Endothelial cell of umbilical vein (primary cell): ENCODE measurements at regions not wholly inside any gene's neighbourhood (a gene's known extent, or its start where the extent isn't known, plus 50 kb on each side); places are given as distances from the start of the nearest gene placed in this dataset.
"Not testable (repeated sequence)": the region's sequence is repeated elsewhere in the genome, so short reads cannot be mapped to it uniquely, and the experiment has no call there.

Experiments used
- BruUV-seq: library from RNA; stranded (reverse); fragments of 400-500 nt; replicated peaks from 2 replicates; lab custom pipeline; 2021; lab: Mats Ljungman, UMichigan
- CTCF ChIA-PET: fragments of 300-600, 350-600 bp; sonication (Branson Sonifier 250); formaldehyde crosslinking; loops from one replicate; lab custom pipeline; 2021; ENCODE audit warnings: antibody characterized with exemption, inconsistent platforms; lab: Charles Lee
- POLR2A ChIA-PET: fragments of 300-600, 350-600 bp; sonication (Branson Sonifier 250); formaldehyde crosslinking; loops from one replicate; lab custom pipeline; 2021; ENCODE audit warnings: antibody characterized with exemption, inconsistent platforms; lab: Charles Lee
- DNase-seq: peaks from one replicate; pipeline ENCODE4 v3.0.0-alpha.2; 2011; ENCODE audit warnings: low read depth, low spot score
- FAIRE-seq: peaks from 2 replicates; lab custom pipeline; 2011; peaks lifted over from hg19 to GRCh38; lab: Jason Lieb, UNC
- H2AFZ ChIP-seq: 2 replicates; pipeline ENCODE4 v1.6.0; 2012; ENCODE audit warnings: low read depth, low read length, control low read depth, inconsistent platforms
- H3K27ac ChIP-seq: 2 replicates; pipeline ENCODE4 v1.5.1; 2011; ENCODE audit warnings: low read depth, mild to moderate bottlenecking, control low read depth, low read length, moderate library complexity; ENCODE audit not compliant: insufficient read depth
- H3K27me3 ChIP-seq, 2 experiments: 2 replicates each; pipeline versions ENCODE4 v1.6.0 to v1.6.1; 2011; ENCODE audit warnings: low read length in 2 of 2, mixed read lengths in 1 of 2; ENCODE audit not compliant: control insufficient read depth in 2 of 2, insufficient read depth in 2 of 2
- H3K36me3 ChIP-seq, 2 experiments: 2 replicates in 1 of 2; 3 replicates in 1 of 2; pipeline ENCODE4 v1.5.1; 2011; ENCODE audit warnings: low read length in 2 of 2, mild to moderate bottlenecking in 1 of 2, moderate library complexity in 1 of 2; ENCODE audit not compliant: control insufficient read depth in 2 of 2, insufficient read depth in 2 of 2; ENCODE audit errors: extremely low read depth in 1 of 2
- H3K4me1 ChIP-seq: 3 replicates; pipeline ENCODE4 v1.5.1; 2011; ENCODE audit warnings: mild to moderate bottlenecking, low read length; ENCODE audit not compliant: control insufficient read depth, insufficient read depth; ENCODE audit errors: extremely low read depth
- H3K4me2 ChIP-seq: 2 replicates; pipeline ENCODE4 v1.6.1; 2011; ENCODE audit warnings: low read length, control low read depth, mixed read lengths; ENCODE audit not compliant: insufficient read depth
- H3K4me3 ChIP-seq, 3 experiments: fragments of 200-600 bp in 1 of 3; sonication (generic), shearing (Covaris generic) in 1 of 3; replicated peaks in 1 of 3; 2 replicates each; pipeline ENCODE4 v1.5.1; 2011 to 2016; ENCODE audit warnings: control low read depth in 3 of 3, low read length in 3 of 3, mild to moderate bottlenecking in 2 of 3, inconsistent platforms in 1 of 3, low read depth in 1 of 3, moderate library complexity in 1 of 3; ENCODE audit not compliant: insufficient read depth in 1 of 3
- H3K79me2 ChIP-seq: 2 replicates; pipeline ENCODE4 v1.6.0; 2012; ENCODE audit warnings: low read length, inconsistent platforms; ENCODE audit not compliant: control insufficient read depth, insufficient read depth
- H3K9ac ChIP-seq: replicated peaks from 2 replicates; pipeline ENCODE3; 2011; ENCODE audit warnings: low read length, control low read depth; ENCODE audit not compliant: insufficient read depth; ENCODE audit errors: extremely low read depth
- H3K9me1 ChIP-seq: replicated peaks from 3 replicates; pipeline ENCODE4 v1.6.0; 2011; ENCODE audit warnings: mild to moderate bottlenecking, low read length; ENCODE audit not compliant: control insufficient read depth, insufficient read depth; ENCODE audit errors: extremely low read depth
- H3K9me3 ChIP-seq: replicated peaks from 2 replicates; pipeline ENCODE4 v1.5.1; 2012; ENCODE audit warnings: low read length, inconsistent platforms; ENCODE audit not compliant: control insufficient read depth, insufficient read depth
- H4K20me1 ChIP-seq: replicated peaks from 2 replicates; pipeline ENCODE3; 2011; ENCODE audit warnings: mild to moderate bottlenecking, low read length; ENCODE audit not compliant: control insufficient read depth, insufficient read depth; ENCODE audit errors: extremely low read depth
- EZH2 ChIP-seq: IDR thresholded peaks from 2 replicates; pipeline ENCODE4 v1.6.1; 2012; ENCODE audit warnings: borderline replicate concordance, low read depth, mild to moderate bottlenecking, moderate library complexity, low read length, inconsistent platforms; ENCODE audit not compliant: severe bottlenecking
- FOS ChIP-seq: IDR thresholded peaks from 2 replicates; pipeline ENCODE4 v1.6.1; 2011; ENCODE audit warnings: mild to moderate bottlenecking, low read length, moderate library complexity, borderline replicate concordance; ENCODE audit not compliant: insufficient read depth
- GATA2 ChIP-seq: IDR thresholded peaks from 2 replicates; pipeline ENCODE4 v1.7.0; 2011; ENCODE audit warnings: low read depth, mild to moderate bottlenecking, moderate library complexity, mixed read lengths, low read length; ENCODE audit not compliant: insufficient read length, insufficient read depth
- JUN ChIP-seq: IDR thresholded peaks from 2 replicates; pipeline ENCODE4 v1.6.1; 2011; ENCODE audit warnings: borderline replicate concordance, low read depth; ENCODE audit not compliant: insufficient read length, insufficient read depth
- MYC ChIP-seq: IDR thresholded peaks from one replicate; pipeline ENCODE4 v1.6.1; 2011; ENCODE audit warnings: mild to moderate bottlenecking, low read depth, low read length
- POLR2A ChIP-seq: IDR thresholded peaks from 2 replicates; pipeline ENCODE4 v1.6.1; 2012; ENCODE audit warnings: low read depth, mild to moderate bottlenecking, control low read depth, low read length
- POLR2AphosphoS5 ChIP-seq: IDR thresholded peaks from 2 replicates; pipeline ENCODE4 v1.6.1; 2012; ENCODE audit warnings: low read depth, mild to moderate bottlenecking, control low read depth, low read length, moderate library complexity; ENCODE audit not compliant: insufficient read depth
- dilution Hi-C: fragments of 300-500 bp; cut with MboI; formaldehyde crosslinking; loops from one replicate; pipeline ENCODE4 v1.15.0; 2019; ENCODE audit warnings: low sequenced_read_pairs; ENCODE audit not compliant: extremely low pct_ligation_motif_present
- intact Hi-C: fragments of 100-400 bp; cut with micrococcal nuclease; formaldehyde crosslinking; loops from one replicate; pipeline ENCODE4 v1.10.0; 2022
- TF ChIP-seq, protein P1 (sequence below), 2 donors: IDR thresholded peaks; 1 replicate in 1 of 2; 2 replicates in 1 of 2; pipeline ENCODE4 v1.5.1; 2011; ENCODE audit warnings: low read length in 2 of 2, mild to moderate bottlenecking in 2 of 2, moderate library complexity in 2 of 2, control low read depth in 1 of 2, inconsistent platforms in 1 of 2, low read depth in 1 of 2; ENCODE audit not compliant: insufficient read depth in 1 of 2; ENCODE audit errors: extremely low read depth in 1 of 2
- TF ChIP-seq, protein P2 (sequence below): IDR thresholded peaks from 2 replicates; pipeline ENCODE4 v1.6.1; 2011; ENCODE audit not compliant: insufficient read depth, insufficient read length

DNA sequence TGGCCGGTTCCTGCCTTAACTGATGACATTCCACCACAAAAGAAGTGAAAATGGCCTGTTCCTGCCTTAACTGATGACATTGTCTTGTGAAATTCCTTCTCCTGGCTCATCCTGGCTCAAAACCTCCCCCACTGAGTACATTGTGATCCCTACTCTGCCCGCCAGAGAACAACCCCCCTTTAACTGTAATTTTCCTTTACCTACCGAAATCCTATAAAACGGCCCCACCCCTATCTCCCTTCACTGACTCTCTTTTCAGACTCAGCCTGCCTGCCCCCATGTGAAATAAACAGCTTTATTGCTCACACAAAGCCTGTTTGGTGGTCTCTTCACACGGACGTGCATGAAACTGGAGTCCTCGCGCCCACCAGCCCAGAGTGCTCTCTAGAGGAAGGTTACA lies 166.5 kb downstream of the ADRA2C start:
- H3K79me2 ChIP-seq, H3K4me2 ChIP-seq, H3K4me1 ChIP-seq, H3K27me3 ChIP-seq, intact Hi-C loops, H4K20me1 ChIP-seq, H3K9me3 ChIP-seq, H3K4me3 ChIP-seq, H3K9me1 ChIP-seq, dilution Hi-C loops, CTCF ChIA-PET, POLR2A ChIA-PET, DNase-seq, H2AFZ ChIP-seq, H3K27ac ChIP-seq, FAIRE-seq, BruUV-seq, H3K36me3 ChIP-seq, H3K9ac ChIP-seq: not testable (repeated sequence)

DNA sequence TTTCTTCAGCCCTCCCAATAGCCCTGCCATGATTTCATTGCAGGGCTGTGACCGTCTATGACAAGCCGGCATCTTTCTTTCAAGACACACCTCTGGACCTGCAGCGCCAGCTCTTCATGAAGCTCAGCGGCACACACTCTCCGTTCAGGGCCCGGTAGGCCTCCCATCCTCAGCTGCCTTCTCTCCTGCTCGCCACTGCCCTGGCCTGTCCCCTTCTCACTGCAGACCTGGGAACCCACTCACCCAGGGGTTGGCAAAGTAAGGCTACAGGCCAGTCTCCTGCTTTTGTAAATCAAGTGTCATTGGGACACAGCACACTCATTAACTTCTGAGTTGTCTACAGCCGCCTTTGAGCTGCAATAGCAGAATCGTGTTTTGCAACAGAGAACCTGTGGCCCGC lies 169.2 kb downstream of the ADRA2C start:
- H3K36me3 ChIP-seq, H3K27ac ChIP-seq, H4K20me1 ChIP-seq, H3K4me3 ChIP-seq, dilution Hi-C loops, H3K9me1 ChIP-seq, H3K9me3 ChIP-seq, H3K4me2 ChIP-seq, DNase-seq, H3K27me3 ChIP-seq, FAIRE-seq, CTCF ChIA-PET, BruUV-seq, H3K9ac ChIP-seq, intact Hi-C loops, H3K4me1 ChIP-seq, POLR2A ChIA-PET, H3K79me2 ChIP-seq, H2AFZ ChIP-seq: not testable (repeated sequence)

DNA sequence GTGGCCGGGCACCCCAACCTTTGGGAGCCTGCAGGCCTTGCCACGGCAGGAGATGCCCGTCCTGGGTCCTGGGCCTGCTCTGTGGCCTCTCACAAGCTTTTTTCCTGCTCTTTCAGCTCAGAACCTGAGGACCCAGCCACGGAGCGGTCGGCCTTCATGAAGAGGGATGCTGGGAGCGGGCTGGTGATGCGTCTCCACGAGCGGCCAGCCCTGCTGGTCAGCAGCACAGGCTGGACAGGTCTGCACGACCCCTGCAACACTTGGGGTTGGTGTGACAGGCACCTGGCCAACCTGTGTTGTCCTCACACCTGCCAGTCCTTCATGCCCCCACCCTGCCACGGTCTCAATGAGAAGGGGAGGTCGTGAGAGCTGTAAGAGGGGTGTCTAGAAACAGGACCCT lies 170.0 kb downstream of the ADRA2C start:
- H3K4me1 ChIP-seq = no peaks in the 10 kb centered on the region
- H3K79me2 ChIP-seq = no peaks in the 10 kb centered on the region
- H2AFZ ChIP-seq = no peak overlapping the region
- no peaks in the 10 kb centered on the region for H3K36me3 ChIP-seq
- H3K4me3 ChIP-seq = no peak overlapping the region
- H4K20me1 ChIP-seq = no peaks in the 10 kb centered on the region
- ChIA-PET CTCF (no interaction called here), POLR2A (no interaction called here)
- dilution Hi-C loops (no loop called here), intact Hi-C loops (no loop called here)
- H3K27ac ChIP-seq = no peak overlapping the region
- no peak for FAIRE-seq
- H3K27me3 ChIP-seq = no peaks in the 10 kb centered on the region
- no peaks in the 10 kb centered on the region for H3K9me3 ChIP-seq
- no peak for DNase-seq
- H3K9ac ChIP-seq = no peak overlapping the region
- H3K9me1 ChIP-seq = no peaks in the 10 kb centered on the region
- no TSS peak for BruUV-seq
- no peak for TF ChIP-seq POLR2AphosphoS5
- no peak for TF ChIP-seq POLR2A
- TF ChIP-seq EZH2 = no peak
- no peak for TF ChIP-seq MYC
- TF ChIP-seq FOS = no peak
- no peak for TF ChIP-seq GATA2
- no peak for TF ChIP-seq JUN
- TF ChIP-seq, protein P1, sequence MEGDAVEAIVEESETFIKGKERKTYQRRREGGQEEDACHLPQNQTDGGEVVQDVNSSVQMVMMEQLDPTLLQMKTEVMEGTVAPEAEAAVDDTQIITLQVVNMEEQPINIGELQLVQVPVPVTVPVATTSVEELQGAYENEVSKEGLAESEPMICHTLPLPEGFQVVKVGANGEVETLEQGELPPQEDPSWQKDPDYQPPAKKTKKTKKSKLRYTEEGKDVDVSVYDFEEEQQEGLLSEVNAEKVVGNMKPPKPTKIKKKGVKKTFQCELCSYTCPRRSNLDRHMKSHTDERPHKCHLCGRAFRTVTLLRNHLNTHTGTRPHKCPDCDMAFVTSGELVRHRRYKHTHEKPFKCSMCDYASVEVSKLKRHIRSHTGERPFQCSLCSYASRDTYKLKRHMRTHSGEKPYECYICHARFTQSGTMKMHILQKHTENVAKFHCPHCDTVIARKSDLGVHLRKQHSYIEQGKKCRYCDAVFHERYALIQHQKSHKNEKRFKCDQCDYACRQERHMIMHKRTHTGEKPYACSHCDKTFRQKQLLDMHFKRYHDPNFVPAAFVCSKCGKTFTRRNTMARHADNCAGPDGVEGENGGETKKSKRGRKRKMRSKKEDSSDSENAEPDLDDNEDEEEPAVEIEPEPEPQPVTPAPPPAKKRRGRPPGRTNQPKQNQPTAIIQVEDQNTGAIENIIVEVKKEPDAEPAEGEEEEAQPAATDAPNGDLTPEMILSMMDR (IDR thresholded peaks at IDR 0.05; ENCODE audit: extremely low read depth in 1 of 2, insufficient read depth in 1 of 2, low read depth in 1 of 2, low read length in 2 of 2) = no peak
- TF ChIP-seq, protein P2, sequence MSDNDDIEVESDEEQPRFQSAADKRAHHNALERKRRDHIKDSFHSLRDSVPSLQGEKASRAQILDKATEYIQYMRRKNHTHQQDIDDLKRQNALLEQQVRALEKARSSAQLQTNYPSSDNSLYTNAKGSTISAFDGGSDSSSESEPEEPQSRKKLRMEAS = no peak
- no peak overlapping the region for H3K4me2 ChIP-seq
